ENCODE measurements at regions not wholly inside any gene's neighbourhood (a gene's known extent, or its start where the extent isn't known, plus 50 kb on each side); places are given as distances from the start of the nearest gene placed in this dataset.

- 62 to 66% methylated on average over 7 to 10 of the region's 10 CpGs for WGBS, 2 donors (ENCODE audit: low coverage in 1 of 2)
- in situ Hi-C loops (cut with MboI; ENCODE audit: low pct_ligation_motif_present in 1 of 4, low pct_unique_long_range_greater_than_20kb in 1 of 4, low sequenced_read_pairs in 3 of 4) (no loop called here), intact Hi-C loops (cut with DNase I; ENCODE audit: low total_unique reads) (no loop called here)
Measured at GRCh38 chr16:59170099-59170712, 436.1 kb upstream of the GOT2 start.

GRCh38 chr16:59169168-59169567 is 435.1 kb upstream of the GOT2 start:
- Histone ChIP-seq H3K36me3 (no peaks in the 10 kb centered on the region), H3K4me1 (no peaks in the 10 kb centered on the region), H3K9me3 (no peaks in the 10 kb centered on the region), H3K4me3 (no peak overlapping the region), H3K27me3 (no peaks in the 10 kb centered on the region), H3K27ac (no peak overlapping the region)
- intact Hi-C loops (cut with DNase I; ENCODE audit: low total_unique reads) = no loop called here
- in situ Hi-C loops (cut with MboI; ENCODE audit: low pct_ligation_motif_present in 1 of 4, low pct_unique_long_range_greater_than_20kb in 1 of 4, low sequenced_read_pairs in 3 of 4) = no loop called here
- 64 to 66% methylated on average over 4 of the region's 4 CpGs for WGBS, 2 donors (ENCODE audit: low coverage in 1 of 2)
- TF ChIP-seq POLR2A (IDR thresholded peaks at IDR 0.05) (no peak), EP300 (IDR thresholded peaks at IDR 0.05; ENCODE audit: low read depth) (no peak), POLR2AphosphoS5 (IDR thresholded peaks at IDR 0.05) (no peak), CTCF (IDR thresholded peaks at IDR 0.05) (no peak)
- DNase-seq = no peak

More at GRCh38 chr16:59170099-59170712, 436.1 kb upstream of the GOT2 start:
- Histone ChIP-seq H3K36me3 (no peaks in the 10 kb centered on the region), H3K27ac (no peak overlapping the region), H3K27me3 (no peaks in the 10 kb centered on the region), H3K9me3 (no peaks in the 10 kb centered on the region), H3K4me1 (no peaks in the 10 kb centered on the region), H3K4me3 (no peak overlapping the region)
- no peak for DNase-seq
- TF ChIP-seq POLR2AphosphoS5 (IDR thresholded peaks at IDR 0.05) (no peak), CTCF (IDR thresholded peaks at IDR 0.05) (no peak), EP300 (IDR thresholded peaks at IDR 0.05; ENCODE audit: low read depth) (no peak), POLR2A (IDR thresholded peaks at IDR 0.05) (no peak)

GRCh38 chr16:59168461-59169114 is 434.5 kb upstream of the GOT2 start:
- 10 to 20% methylated on average over 3 of the region's 3 CpGs for WGBS, 2 donors (ENCODE audit: low coverage in 1 of 2)
- in situ Hi-C loops (cut with MboI; ENCODE audit: low pct_ligation_motif_present in 1 of 4, low pct_unique_long_range_greater_than_20kb in 1 of 4, low sequenced_read_pairs in 3 of 4) (no loop called here), intact Hi-C loops (cut with DNase I; ENCODE audit: low total_unique reads) (no loop called here)
- Histone ChIP-seq H3K9me3 (no peaks in the 10 kb centered on the region), H3K36me3 (no peaks in the 10 kb centered on the region), H3K27ac (no peak overlapping the region), H3K27me3 (no peaks in the 10 kb centered on the region), H3K4me3 (no peak overlapping the region), H3K4me1 (no peaks in the 10 kb centered on the region)
- no peak for DNase-seq
- TF ChIP-seq EP300 (IDR thresholded peaks at IDR 0.05; ENCODE audit: low read depth) (no peak), POLR2AphosphoS5 (IDR thresholded peaks at IDR 0.05) (no peak), CTCF (IDR thresholded peaks at IDR 0.05) (no peak), POLR2A (IDR thresholded peaks at IDR 0.05) (no peak)

- no peak for DNase-seq
- Histone ChIP-seq H3K4me1 (no peaks in the 10 kb centered on the region), H3K27ac (no peak overlapping the region), H3K9me3 (no peaks in the 10 kb centered on the region), H3K4me3 (no peak overlapping the region), H3K36me3 (no peaks in the 10 kb centered on the region), H3K27me3 (no peaks in the 10 kb centered on the region)
- WGBS, 2 donors (ENCODE audit: low coverage in 1 of 2) = 80 to 81% methylated on average over 2 of the region's 2 CpGs
- in situ Hi-C loops (cut with MboI; ENCODE audit: low pct_ligation_motif_present in 1 of 4, low pct_unique_long_range_greater_than_20kb in 1 of 4, low sequenced_read_pairs in 3 of 4) (no loop called here), intact Hi-C loops (cut with DNase I; ENCODE audit: low total_unique reads) (no loop called here)
- TF ChIP-seq POLR2A (IDR thresholded peaks at IDR 0.05) (no peak), EP300 (IDR thresholded peaks at IDR 0.05; ENCODE audit: low read depth) (no peak), POLR2AphosphoS5 (IDR thresholded peaks at IDR 0.05) (no peak), CTCF (IDR thresholded peaks at IDR 0.05) (no peak)
Measured at GRCh38 chr16:59164461-59164860, 430.3 kb upstream of the GOT2 start.
